Cardiac muscle cell (in vitro differentiated cells and primary cell): ENCODE measurements at regions not wholly inside any gene's neighbourhood (a gene's known extent, or its start where the extent isn't known, plus 50 kb on each side); places are given as distances from the start of the nearest gene placed in this dataset.
"Not testable (repeated sequence)": the region's sequence is repeated elsewhere in the genome, so short reads cannot be mapped to it uniquely, and the experiment has no call there.

Source experiments
- DNase-seq, 2 donors: peaks; one replicate each; pipeline versions ENCODE4 v3.0.0 to v3.0.0-alpha.2; 2010 to 2017; ENCODE audit warnings: low read depth in 1 of 2, low spot score in 1 of 2
- H3K27ac ChIP-seq: fragments of 200-600 bp; sonication (generic); 2 replicates; pipeline ENCODE4 v1.5.1; 2016
- H3K27me3 ChIP-seq: fragments of 200-600 bp; sonication (generic); 2 replicates; pipeline ENCODE4 v1.6.0; 2016; ENCODE audit warnings: control low read depth
- H3K36me3 ChIP-seq: fragments of 200-600 bp; sonication (generic); 2 replicates; pipeline ENCODE4 v1.5.1; 2016; ENCODE audit warnings: control low read depth
- H3K4me1 ChIP-seq: fragments of 200-600 bp; sonication (generic); 2 replicates; pipeline ENCODE4 v1.8.1; 2017; ENCODE audit warnings: low read depth, mild to moderate bottlenecking, mixed run types
- H3K4me3 ChIP-seq: fragments of 200-600 bp; sonication (generic); 2 replicates; pipeline ENCODE4 v1.5.1; 2016; ENCODE audit warnings: mild to moderate bottlenecking
- H3K9me3 ChIP-seq: fragments of 200-600 bp; sonication (generic); 2 replicates; pipeline ENCODE4 v1.5.1; 2017; ENCODE audit warnings: low read depth, mild to moderate bottlenecking, control low read depth
- TF ChIP-seq, protein P1 (sequence below): IDR thresholded peaks from 2 replicates; pipeline ENCODE4 v1.5.1; 2012; ENCODE audit warnings: low read depth, mild to moderate bottlenecking, low read length

DNA sequence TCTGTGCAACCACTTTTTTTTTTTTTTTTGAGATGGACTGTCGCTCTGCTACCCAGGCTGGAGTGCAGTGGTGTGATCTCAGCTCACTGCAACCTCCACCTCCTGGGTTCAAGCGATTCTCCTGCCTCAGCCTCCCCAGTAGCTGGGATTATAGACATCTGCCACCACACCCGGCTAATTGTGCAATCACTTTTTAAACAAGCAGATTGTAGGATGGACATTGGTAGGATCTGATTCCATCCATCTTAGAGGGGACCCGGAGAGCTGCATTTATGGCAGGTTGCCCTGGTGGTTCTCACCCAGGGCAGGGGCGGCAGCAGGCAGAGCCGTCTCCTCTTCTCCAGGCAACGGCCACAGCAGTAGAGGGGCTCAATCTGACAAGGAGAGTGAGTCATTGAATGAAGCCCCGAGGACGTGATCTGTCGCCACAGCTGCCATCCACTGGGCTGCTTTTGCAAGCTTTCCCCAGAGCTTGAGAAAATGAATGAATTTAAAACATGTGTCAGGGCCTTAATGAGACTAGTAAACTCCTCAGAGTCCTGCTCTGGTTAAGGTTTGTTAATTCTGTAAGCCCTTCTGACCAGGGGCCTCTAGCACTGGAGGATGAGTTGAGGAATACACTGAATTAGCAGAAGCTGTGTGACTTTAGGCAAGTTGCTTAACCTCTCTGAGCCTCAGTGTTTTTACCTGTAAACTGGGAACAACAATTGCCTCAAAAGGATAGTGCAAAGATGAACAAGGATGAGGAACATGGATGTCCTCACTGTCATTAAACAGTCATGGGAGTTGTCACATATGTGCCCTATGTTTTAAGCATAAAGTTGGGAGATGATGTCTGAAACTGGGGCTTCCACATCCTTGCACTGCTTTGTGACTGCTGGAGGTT lies 129.1 kb downstream of the ASB7 start:
- peak in 1 of 2 donors; percentile 21 for DNase-seq
- Histone ChIP-seq H3K9me3 (no peaks in the 10 kb centered on the region), H3K27ac (no peak overlapping the region), H3K36me3 (no peaks in the 10 kb centered on the region), H3K4me3 (no peak overlapping the region), H3K27me3 (no peaks in the 10 kb centered on the region), H3K4me1 (peaks cover 7% of the 10 kb centered on the region)
- TF ChIP-seq, protein P1, sequence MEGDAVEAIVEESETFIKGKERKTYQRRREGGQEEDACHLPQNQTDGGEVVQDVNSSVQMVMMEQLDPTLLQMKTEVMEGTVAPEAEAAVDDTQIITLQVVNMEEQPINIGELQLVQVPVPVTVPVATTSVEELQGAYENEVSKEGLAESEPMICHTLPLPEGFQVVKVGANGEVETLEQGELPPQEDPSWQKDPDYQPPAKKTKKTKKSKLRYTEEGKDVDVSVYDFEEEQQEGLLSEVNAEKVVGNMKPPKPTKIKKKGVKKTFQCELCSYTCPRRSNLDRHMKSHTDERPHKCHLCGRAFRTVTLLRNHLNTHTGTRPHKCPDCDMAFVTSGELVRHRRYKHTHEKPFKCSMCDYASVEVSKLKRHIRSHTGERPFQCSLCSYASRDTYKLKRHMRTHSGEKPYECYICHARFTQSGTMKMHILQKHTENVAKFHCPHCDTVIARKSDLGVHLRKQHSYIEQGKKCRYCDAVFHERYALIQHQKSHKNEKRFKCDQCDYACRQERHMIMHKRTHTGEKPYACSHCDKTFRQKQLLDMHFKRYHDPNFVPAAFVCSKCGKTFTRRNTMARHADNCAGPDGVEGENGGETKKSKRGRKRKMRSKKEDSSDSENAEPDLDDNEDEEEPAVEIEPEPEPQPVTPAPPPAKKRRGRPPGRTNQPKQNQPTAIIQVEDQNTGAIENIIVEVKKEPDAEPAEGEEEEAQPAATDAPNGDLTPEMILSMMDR = no peak

DNA sequence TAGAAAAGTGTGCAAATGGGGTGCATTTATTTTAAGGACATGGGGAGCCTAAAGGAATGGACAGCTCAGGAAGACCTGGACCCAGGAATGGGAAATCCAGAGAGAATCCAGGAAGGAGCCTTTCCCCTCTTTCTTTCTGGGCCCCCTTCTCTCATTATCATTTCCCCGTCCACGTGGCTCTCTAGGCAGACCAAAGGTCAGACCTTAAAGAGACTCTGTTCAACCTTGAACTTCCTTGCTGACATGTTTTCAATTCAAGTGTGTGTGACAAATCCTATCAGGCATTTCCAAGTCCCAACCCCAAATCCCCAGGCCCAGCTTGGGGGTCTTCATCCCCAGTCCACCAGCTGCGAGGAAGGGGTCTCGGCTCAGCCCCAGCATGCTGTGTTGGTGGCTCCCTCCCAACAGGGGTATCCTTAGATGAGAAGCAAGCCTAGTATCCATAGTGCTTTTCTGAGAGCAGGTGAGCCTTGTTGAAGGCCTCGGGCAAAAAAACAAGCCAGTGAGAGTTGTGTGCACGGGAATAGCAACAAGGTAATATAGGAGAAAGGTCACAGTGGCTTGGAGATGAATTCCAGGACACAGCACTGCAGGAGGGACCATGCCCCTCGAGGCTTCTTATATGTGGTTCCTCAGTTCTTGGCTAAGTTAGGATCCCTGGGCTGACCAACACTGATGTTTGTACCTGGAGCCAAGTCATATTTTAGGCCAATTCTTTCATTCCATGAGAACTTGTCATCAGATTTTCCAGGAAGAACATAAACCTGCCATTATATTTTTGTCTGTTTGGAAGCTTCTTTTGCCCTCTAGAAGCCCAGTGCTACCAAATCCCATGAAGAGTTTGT lies 130.0 kb downstream of the ASB7 start:
- Histone ChIP-seq H3K27me3 (no peaks in the 10 kb centered on the region), H3K4me1 (peaks cover 7% of the 10 kb centered on the region), H3K36me3 (no peaks in the 10 kb centered on the region), H3K9me3 (no peaks in the 10 kb centered on the region), H3K4me3 (no peak overlapping the region), H3K27ac (no peak overlapping the region)
- TF ChIP-seq, protein P1 = no peak
- no peak for DNase-seq

DNA sequence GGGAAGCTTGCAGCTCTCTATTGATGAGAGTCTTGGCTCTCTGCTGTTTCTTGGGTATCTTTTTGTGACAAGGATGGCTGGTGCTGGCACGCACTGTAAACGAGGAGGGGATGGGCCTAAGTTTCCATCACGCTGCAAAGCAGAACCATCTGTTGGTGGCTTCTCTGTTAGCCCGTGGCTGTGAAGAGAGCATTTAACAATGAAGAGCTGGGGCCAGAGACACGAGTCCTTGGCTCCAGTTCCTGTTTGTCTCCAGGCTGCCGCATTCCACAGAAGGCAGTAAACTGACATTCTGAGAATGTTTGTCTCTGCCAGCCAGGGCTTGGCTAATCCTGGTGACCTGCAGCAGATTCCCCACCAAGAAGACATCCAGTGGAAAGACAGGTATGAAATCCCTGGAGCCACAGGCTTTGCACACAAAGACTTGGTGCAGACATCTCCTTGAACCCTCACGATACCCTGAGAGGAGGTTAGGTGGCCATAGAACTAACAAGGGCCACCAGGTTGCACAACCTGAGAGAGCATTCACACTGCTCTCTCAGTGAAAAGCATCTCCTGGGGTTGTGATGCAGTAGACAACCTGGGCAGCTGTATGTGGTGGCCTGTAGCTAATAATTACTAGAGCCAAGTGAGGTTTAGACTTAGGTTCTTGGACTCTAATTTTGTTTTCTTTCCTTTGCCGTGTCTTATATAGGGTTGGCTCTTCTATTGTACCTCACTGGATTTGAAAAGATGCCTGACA lies 130.9 kb downstream of the ASB7 start:
- Histone ChIP-seq H3K9me3 (no peaks in the 10 kb centered on the region), H3K36me3 (no peaks in the 10 kb centered on the region), H3K4me1 (peaks cover 7% of the 10 kb centered on the region), H3K4me3 (no peak overlapping the region), H3K27ac (no peak overlapping the region), H3K27me3 (no peaks in the 10 kb centered on the region)
- DNase-seq = peak in 1 of 2 donors; percentile 60
- TF ChIP-seq, protein P1 = no peak

DNA sequence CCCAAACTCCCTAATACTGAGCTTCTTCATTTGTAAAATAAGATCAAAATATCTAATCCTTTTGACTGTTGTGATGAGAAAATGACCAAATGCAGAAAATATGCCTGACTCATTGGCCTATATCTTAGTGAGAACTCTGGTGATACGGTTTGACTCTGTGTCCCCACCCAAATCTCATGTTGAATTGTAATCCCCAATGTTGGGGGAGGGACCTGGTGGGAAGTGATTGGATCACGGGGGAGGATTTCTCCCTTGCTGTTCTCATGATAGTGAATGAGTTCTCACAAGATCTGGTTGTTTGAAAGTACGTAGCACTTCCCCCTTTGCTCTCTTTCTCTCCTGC lies 131.4 kb downstream of the ASB7 start:
- H3K4me3 ChIP-seq, H3K4me1 ChIP-seq, H3K9me3 ChIP-seq, H3K27ac ChIP-seq, H3K36me3 ChIP-seq, H3K27me3 ChIP-seq: not testable (repeated sequence)
- DNase-seq = peak in 1 of 2 donors; percentile 29

DNA sequence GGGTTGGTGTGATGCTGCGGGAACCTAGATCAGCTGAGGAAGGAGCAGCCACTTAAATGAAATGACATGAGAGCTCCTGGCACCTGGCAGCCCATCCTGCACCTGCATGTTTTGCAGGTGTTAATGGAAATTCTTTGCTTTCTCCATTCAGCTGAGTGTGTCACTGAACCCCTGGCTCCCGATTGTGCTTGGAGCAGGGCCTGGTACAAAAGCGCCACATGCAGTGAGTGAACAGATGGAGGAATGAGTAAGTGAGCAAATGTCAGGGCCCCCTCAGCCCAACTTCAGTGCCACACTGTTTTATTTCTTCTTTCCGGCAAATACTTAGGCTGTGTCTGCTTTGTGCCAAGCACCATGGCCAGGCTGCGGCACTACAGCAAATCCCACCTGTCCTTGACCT lies 132.2 kb downstream of the ASB7 start:
- DNase-seq = no peak
- Histone ChIP-seq H3K27me3 (no peaks in the 10 kb centered on the region), H3K9me3 (no peaks in the 10 kb centered on the region), H3K4me3 (no peak overlapping the region), H3K4me1 (peaks cover 7% of the 10 kb centered on the region), H3K27ac (no peak overlapping the region), H3K36me3 (no peaks in the 10 kb centered on the region)
- TF ChIP-seq, protein P1 = no peak
